GM12872 (cell line): ENCODE measurements at regions not wholly inside any gene's neighbourhood (a gene's known extent, or its start where the extent isn't known, plus 50 kb on each side); places are given as distances from the start of the nearest gene placed in this dataset.

ENCODE experiments used
- CTCF ChIP-seq: IDR thresholded peaks from 3 replicates; pipeline ENCODE4 v1.5.1; 2011; ENCODE audit warnings: low read depth, mild to moderate bottlenecking, low read length, moderate library complexity; ENCODE audit not compliant: insufficient read depth

GRCh38 chr4:119690871-119691270 lies 62.3 kb upstream of the PDE5A start:
- TF ChIP-seq CTCF, result no peak

GRCh38 chr4:119688446-119688845 lies 59.8 kb upstream of the PDE5A start:
- no peak for TF ChIP-seq CTCF

GRCh38 chr4:119684463-119684862 lies 55.9 kb upstream of the PDE5A start:
- no peak for TF ChIP-seq CTCF

- no peak for TF ChIP-seq CTCF
Observed at GRCh38 chr4:119683518-119683917, 54.9 kb upstream of the PDE5A start.

- TF ChIP-seq CTCF, result no peak
Observed at GRCh38 chr4:119682099-119682498, 53.5 kb upstream of the PDE5A start.

GRCh38 chr4:119679251-119679650 lies 50.6 kb upstream of the PDE5A start:
- no peak for TF ChIP-seq CTCF

- TF ChIP-seq CTCF, result no peak
Observed at GRCh38 chr4:119678761-119679160, 50.2 kb upstream of the PDE5A start.
